ENCODE measurements at regions not wholly inside any gene's neighbourhood (a gene's known extent, or its start where the extent isn't known, plus 50 kb on each side); places are given as distances from the start of the nearest gene placed in this dataset.

DNA sequence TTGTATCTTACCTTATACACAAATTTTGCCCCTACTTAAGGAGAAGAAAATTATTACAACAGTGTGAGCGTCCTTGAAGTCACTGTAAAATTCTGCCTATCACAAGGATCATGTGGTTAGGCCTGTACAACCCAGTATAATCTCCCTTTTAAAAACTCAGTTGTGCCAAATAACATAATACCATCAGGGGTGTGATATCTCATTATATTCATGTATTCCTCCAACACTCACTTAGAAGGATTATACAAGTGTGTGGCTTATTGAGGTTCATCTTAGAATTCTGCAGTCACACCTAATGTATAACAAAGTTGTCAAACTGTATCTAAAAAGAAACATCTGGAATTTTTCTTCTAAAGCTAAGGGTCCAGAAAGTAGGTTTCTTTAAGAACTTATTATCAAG, 998.8 kb upstream of the LRRTM1 start:
- H3K4me3 ChIP-seq (ENCODE audit: low read length in 3 of 3): no peak overlapping the region
- H3K4me1 ChIP-seq (ENCODE audit: control insufficient read depth in 2 of 3, insufficient read depth in 2 of 3, low read depth in 1 of 3, low read length in 3 of 3): no peaks in the 10 kb centered on the region
- no peak for TF ChIP-seq CTCF (IDR thresholded peaks at IDR 0.05; ENCODE audit: borderline replicate concordance, extremely low read depth, insufficient read depth)
- H3K9me3 ChIP-seq (ENCODE audit: control insufficient read depth in 2 of 3, insufficient read depth in 1 of 3, low read length in 3 of 3): no peaks in the 10 kb centered on the region
- DNase-seq (no peak), FAIRE-seq (no peak)
- no peak overlapping the region for H3K27ac ChIP-seq (ENCODE audit: low read depth in 2 of 2, low read length in 2 of 2)
- H3K9ac ChIP-seq (ENCODE audit: low read length in 3 of 3): no peak overlapping the region
- H3K27me3 ChIP-seq (ENCODE audit: control insufficient read depth, insufficient read depth, low read length): no peaks in the 10 kb centered on the region
- intact Hi-C loops (cut with DNase I): no loop called here
- H3K36me3 ChIP-seq (ENCODE audit: control insufficient read depth in 2 of 3, insufficient read depth in 3 of 3, low read length in 3 of 3): no peaks in the 10 kb centered on the region

DNA sequence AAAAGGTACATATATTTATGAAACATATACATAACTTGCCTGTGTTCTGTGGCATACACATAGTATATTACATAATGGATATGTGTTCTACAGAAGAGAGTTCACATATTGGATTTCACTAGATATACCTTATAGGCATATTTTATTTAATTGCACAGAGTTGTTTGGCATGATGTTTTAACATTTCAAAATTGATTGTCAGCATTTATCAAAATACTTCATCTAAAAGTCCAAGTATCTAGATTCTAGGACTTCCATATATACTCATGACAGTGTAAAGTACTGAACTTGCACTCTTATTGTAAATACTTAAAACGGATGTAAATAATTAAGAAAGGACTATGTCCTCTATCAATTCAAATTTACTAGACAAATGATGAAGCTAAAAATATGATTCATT, 995.3 kb upstream of the LRRTM1 start:
- DNase-seq (no peak), FAIRE-seq (no peak)
- no peaks in the 10 kb centered on the region for H3K27me3 ChIP-seq (ENCODE audit: control insufficient read depth, insufficient read depth, low read length)
- no peak for TF ChIP-seq CTCF (IDR thresholded peaks at IDR 0.05; ENCODE audit: borderline replicate concordance, extremely low read depth, insufficient read depth)
- H3K9ac ChIP-seq (ENCODE audit: low read length in 3 of 3): no peak overlapping the region
- intact Hi-C loops (cut with DNase I): no loop called here
- no peak overlapping the region for H3K27ac ChIP-seq (ENCODE audit: low read depth in 2 of 2, low read length in 2 of 2)
- no peaks in the 10 kb centered on the region for H3K9me3 ChIP-seq (ENCODE audit: control insufficient read depth in 2 of 3, insufficient read depth in 1 of 3, low read length in 3 of 3)
- no peaks in the 10 kb centered on the region for H3K36me3 ChIP-seq (ENCODE audit: control insufficient read depth in 2 of 3, insufficient read depth in 3 of 3, low read length in 3 of 3)
- H3K4me1 ChIP-seq (ENCODE audit: control insufficient read depth in 2 of 3, insufficient read depth in 2 of 3, low read depth in 1 of 3, low read length in 3 of 3): no peaks in the 10 kb centered on the region
- H3K4me3 ChIP-seq (ENCODE audit: low read length in 3 of 3): no peak overlapping the region

DNA sequence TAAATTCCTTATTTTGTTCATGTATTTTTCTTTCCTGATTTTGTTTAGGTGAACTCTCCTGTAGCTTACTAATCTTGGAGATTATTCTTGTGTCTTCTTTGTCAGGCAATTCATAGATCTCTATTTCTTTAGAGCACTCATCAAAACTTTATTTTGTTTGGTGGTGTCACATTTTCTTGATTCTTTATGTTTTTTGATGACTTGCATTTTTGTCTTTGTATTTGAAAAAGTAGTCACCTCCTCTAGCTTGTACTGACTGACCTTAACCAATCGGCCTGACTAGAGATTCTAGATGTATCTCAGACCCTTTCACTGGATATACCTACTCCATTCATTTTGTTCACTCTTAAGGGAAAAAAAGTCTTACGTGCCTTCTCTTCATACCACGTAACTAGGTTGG, 986.3 kb upstream of the LRRTM1 start:
- DNase-seq (no peak), FAIRE-seq (no peak)
- H3K9ac ChIP-seq (ENCODE audit: low read length in 3 of 3): no peak overlapping the region
- H3K4me1 ChIP-seq (ENCODE audit: control insufficient read depth in 2 of 3, insufficient read depth in 2 of 3, low read depth in 1 of 3, low read length in 3 of 3): no peaks in the 10 kb centered on the region
- intact Hi-C loops (cut with DNase I): no loop called here
- no peak overlapping the region for H3K4me3 ChIP-seq (ENCODE audit: low read length in 3 of 3)
- no peaks in the 10 kb centered on the region for H3K27me3 ChIP-seq (ENCODE audit: control insufficient read depth, insufficient read depth, low read length)
- H3K36me3 ChIP-seq (ENCODE audit: control insufficient read depth in 2 of 3, insufficient read depth in 3 of 3, low read length in 3 of 3): no peaks in the 10 kb centered on the region
- no peak for TF ChIP-seq CTCF (IDR thresholded peaks at IDR 0.05; ENCODE audit: borderline replicate concordance, extremely low read depth, insufficient read depth)
- H3K27ac ChIP-seq (ENCODE audit: low read depth in 2 of 2, low read length in 2 of 2): no peak overlapping the region
- H3K9me3 ChIP-seq (ENCODE audit: control insufficient read depth in 2 of 3, insufficient read depth in 1 of 3, low read length in 3 of 3): no peaks in the 10 kb centered on the region

- H3K27me3 ChIP-seq (ENCODE audit: control insufficient read depth, insufficient read depth, low read length): no peaks in the 10 kb centered on the region
- no peak overlapping the region for H3K27ac ChIP-seq (ENCODE audit: low read depth in 2 of 2, low read length in 2 of 2)
- intact Hi-C loops (cut with DNase I): no loop called here
- no peaks in the 10 kb centered on the region for H3K36me3 ChIP-seq (ENCODE audit: control insufficient read depth in 2 of 3, insufficient read depth in 3 of 3, low read length in 3 of 3)
- H3K4me1 ChIP-seq (ENCODE audit: control insufficient read depth in 2 of 3, insufficient read depth in 2 of 3, low read depth in 1 of 3, low read length in 3 of 3): no peaks in the 10 kb centered on the region
- no peaks in the 10 kb centered on the region for H3K9me3 ChIP-seq (ENCODE audit: control insufficient read depth in 2 of 3, insufficient read depth in 1 of 3, low read length in 3 of 3)
- no peak overlapping the region for H3K9ac ChIP-seq (ENCODE audit: low read length in 3 of 3)
- H3K4me3 ChIP-seq (ENCODE audit: low read length in 3 of 3): no peak overlapping the region
- TF ChIP-seq CTCF (IDR thresholded peaks at IDR 0.05; ENCODE audit: borderline replicate concordance, extremely low read depth, insufficient read depth): no peak
- DNase-seq: no peak
- FAIRE-seq: no peak
Measured at GRCh38 chr2:81283081-81283480, 978.5 kb upstream of the LRRTM1 start.
